A549 (cell line): ENCODE measurements at regions not wholly inside any gene's neighbourhood (a gene's known extent, or its start where the extent isn't known, plus 50 kb on each side); places are given as distances from the start of the nearest gene placed in this dataset.

ENCODE experiments used
- ATAC-seq, 2 experiments: fragments of 200-7000 bp in 1 of 2; fragments of >200 bp in 1 of 2; cut with Nextera tagmentation in 1 of 2; cut with Tn5 transposase in 1 of 2; 3 replicates each; pipeline versions ENCODE4 v1.8.0 to v1.9.1; 2018 to 2020; ENCODE audit warnings: mild to moderate bottlenecking in 1 of 2, moderate library complexity in 1 of 2
- CTCF ChIA-PET: fragments of 300-600 bp; sonication (Branson Sonifier 250); formaldehyde crosslinking; extraction: SDS; loops from one replicate; lab custom pipeline; 2021; ENCODE audit warnings: antibody characterized with exemption, inconsistent platforms; lab: Yijun Ruan, JAX
- POLR2A ChIA-PET: fragments of 350-600 bp; formaldehyde crosslinking; extraction: SDS; loops from one replicate; lab custom pipeline; 2021; ENCODE audit warnings: antibody characterized with exemption, inconsistent platforms; lab: Yijun Ruan, JAX
- DNase-seq, 2 experiments: peaks; one replicate each; pipeline versions ENCODE4 v3.0.0 to v3.0.0-alpha.2; 2011 to 2016; ENCODE audit warnings: low read depth in 1 of 2, low spot score in 1 of 2
- FAIRE-seq: peaks from 2 replicates; lab custom pipeline; 2011; peaks lifted over from hg19 to GRCh38; lab: Jason Lieb, UNC
- H3K27ac ChIP-seq, 2 experiments: fragments of >200 bp; sonication (Bioruptor Twin); formaldehyde crosslinking; 3 replicates each; pipeline ENCODE4 v1.5.1; 2016 to 2017
- H3K4me1 ChIP-seq: fragments of >200 bp; sonication (Bioruptor Twin); formaldehyde crosslinking; 3 replicates; pipeline ENCODE4 v1.6.1; 2016
- H3K4me2 ChIP-seq: fragments of >200 bp; sonication (Bioruptor Twin); formaldehyde crosslinking; 3 replicates; pipeline ENCODE4 v1.6.1; 2016
- H3K4me3 ChIP-seq: fragments of >200 bp; sonication (Bioruptor Twin); formaldehyde crosslinking; 3 replicates; pipeline ENCODE4 v1.5.1; 2016
- H3K9me3 ChIP-seq: fragments of >200 bp; sonication (Bioruptor Twin); formaldehyde crosslinking; 3 replicates; pipeline ENCODE4 v1.6.1; 2016
- CBX2 ChIP-seq: fragments of 200-600 bp; sonication (generic); IDR thresholded peaks from 2 replicates; pipeline ENCODE4 v1.6.1; 2016; ENCODE audit warnings: low read depth, mild to moderate bottlenecking, borderline replicate concordance
- CEBPB ChIP-seq, 2 experiments: fragments of >200 bp in 1 of 2; sonication (Bioruptor Twin) in 1 of 2; formaldehyde crosslinking in 1 of 2; IDR thresholded peaks; 2 replicates each; pipeline ENCODE4 v1.6.1; 2012 to 2016
- CHD4 ChIP-seq: fragments of 200-600 bp; sonication (generic); IDR thresholded peaks from 2 replicates; pipeline ENCODE4 v1.6.1; 2016; ENCODE audit warnings: antibody characterized with exemption, mild to moderate bottlenecking, borderline replicate concordance
- EHF ChIP-seq: fragments of 250-450 bp; sonication (Bioruptor Pico); IDR thresholded peaks from 2 replicates; pipeline ENCODE4 v1.5.0; 2020; ENCODE audit warnings: mild to moderate bottlenecking
- FOSB ChIP-seq: fragments of 250-450 bp; sonication (Bioruptor Pico); IDR thresholded peaks from 2 replicates; pipeline ENCODE4 v1.5.0; 2020; ENCODE audit warnings: mild to moderate bottlenecking, moderate library complexity
- FOXS1 ChIP-seq: fragments of 250-450 bp; sonication (Bioruptor Pico); IDR thresholded peaks from 2 replicates; pipeline ENCODE4 v1.5.0; 2020; ENCODE audit warnings: mild to moderate bottlenecking, moderate library complexity
- HEYL ChIP-seq: fragments of 250-450 bp; sonication (Bioruptor Pico); IDR thresholded peaks from 2 replicates; pipeline ENCODE4 v1.8.0; 2021; ENCODE audit warnings: mild to moderate bottlenecking, moderate library complexity
- HOXB5 ChIP-seq: fragments of 250-450 bp; sonication (Bioruptor Pico); IDR thresholded peaks from 2 replicates; pipeline ENCODE4 v1.5.0; 2020; ENCODE audit warnings: mild to moderate bottlenecking, moderate library complexity
- JUN ChIP-seq, 2 experiments: fragments of >200 bp; sonication (Bioruptor Twin); formaldehyde crosslinking; IDR thresholded peaks; 2 replicates in 1 of 2; 3 replicates in 1 of 2; pipeline ENCODE4 v1.6.1; 2016 to 2017
- KDM1A ChIP-seq: fragments of 200-600 bp; sonication (generic); IDR thresholded peaks from 2 replicates; pipeline ENCODE4 v1.6.1; 2016; ENCODE audit warnings: low read depth, mild to moderate bottlenecking
- MAZ ChIP-seq: fragments of 150-350 bp; IDR thresholded peaks from 2 replicates; pipeline ENCODE4 v1.6.1; 2014; ENCODE audit warnings: antibody characterized with exemption, low read depth, low read length, borderline replicate concordance
- NR3C1 ChIP-seq: fragments of >200 bp; sonication (Bioruptor Twin); formaldehyde crosslinking; IDR thresholded peaks from 3 replicates; pipeline ENCODE4 v1.6.1; 2017
- POLR2AphosphoS2 ChIP-seq: conservative IDR thresholded peaks from 2 replicates; pipeline ENCODE4 v1.6.1; 2012; ENCODE audit warnings: low read length, improper control_type of control experiment, inconsistent platforms
- RAD21 ChIP-seq, 2 experiments: fragments of >200 bp in 1 of 2; sonication (Bioruptor Twin) in 1 of 2; formaldehyde crosslinking in 1 of 2; IDR thresholded peaks in 1 of 2; conservative IDR thresholded peaks in 1 of 2; 2 replicates in 1 of 2; 3 replicates in 1 of 2; pipeline ENCODE4 v1.6.1; 2012 to 2018; ENCODE audit warnings: inconsistent platforms in 1 of 2
- RARB ChIP-seq: fragments of 250-450 bp; sonication (Bioruptor Pico); IDR thresholded peaks from 2 replicates; pipeline ENCODE4 v1.8.0; 2021; ENCODE audit warnings: mild to moderate bottlenecking, moderate library complexity
- RNF2 ChIP-seq: fragments of 200-600 bp; sonication (generic); IDR thresholded peaks from 2 replicates; pipeline ENCODE4 v1.6.1; 2016; ENCODE audit warnings: low read depth, mild to moderate bottlenecking, antibody characterized with exemption, moderate library complexity, borderline replicate concordance
- TFCP2L1 ChIP-seq: fragments of 250-450 bp; sonication (Bioruptor Pico); IDR thresholded peaks from 2 replicates; pipeline ENCODE4 v1.5.0; 2021; ENCODE audit warnings: mild to moderate bottlenecking
- ZC3H11A ChIP-seq: fragments of 450-650 bp; IDR thresholded peaks from 2 replicates; pipeline ENCODE4 v1.6.1; 2014; ENCODE audit warnings: antibody characterized with exemption, mild to moderate bottlenecking
- ZSCAN20 ChIP-seq: fragments of 250-450 bp; sonication (Bioruptor Pico); IDR thresholded peaks from 2 replicates; pipeline ENCODE4 v1.8.0; 2022; ENCODE audit warnings: mild to moderate bottlenecking, moderate library complexity
- WGBS: methylation state at CpG from one replicate; pipeline ENCODE4 v1.1.6; 2017; ENCODE audit errors: missing lambda C conversion rate; 5-methylcytosine and 5-hydroxymethylcytosine counted together
- TF ChIP-seq, protein P1 (sequence below): fragments of >200 bp; sonication (Bioruptor Twin); formaldehyde crosslinking; IDR thresholded peaks from 3 replicates; pipeline ENCODE4 v1.5.1; 2016
- TF ChIP-seq, protein P2 (sequence below): fragments of 150-350 bp; IDR thresholded peaks from 2 replicates; pipeline ENCODE4 v1.6.1; 2014; ENCODE audit warnings: low read depth, mild to moderate bottlenecking, low read length
- TF ChIP-seq, protein P3 (sequence below): IDR thresholded peaks from 2 replicates; pipeline ENCODE4 v1.6.1; 2012
- TF ChIP-seq, protein P4 (sequence below): fragments of >200 bp; sonication (Bioruptor Twin); formaldehyde crosslinking; IDR thresholded peaks from 2 replicates; pipeline ENCODE4 v1.6.1; 2016
- TF ChIP-seq, protein P5 (sequence below): IDR thresholded peaks from 2 replicates; pipeline ENCODE4 v1.6.1; 2012; ENCODE audit warnings: low read depth, borderline replicate concordance

DNA sequence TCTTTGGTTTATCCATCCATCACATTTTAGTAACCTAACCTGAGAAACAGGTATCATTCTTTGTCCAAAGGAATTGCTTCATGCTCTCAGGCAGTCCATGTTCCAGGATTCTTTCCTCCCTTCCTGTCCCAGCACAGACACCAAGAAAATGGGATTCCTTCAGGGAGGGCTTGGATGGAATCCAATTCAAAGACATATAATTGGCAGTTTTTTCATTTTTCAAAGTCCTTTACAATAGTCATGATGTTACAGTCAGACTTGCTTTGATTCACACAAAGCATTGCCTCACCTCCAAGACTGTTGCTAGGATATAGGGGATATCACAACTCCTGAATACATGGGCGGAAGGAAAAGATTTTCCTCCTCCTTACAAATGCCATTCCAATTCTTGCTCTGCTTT lies 241.4 kb upstream of the ACVR2A start (continued):
- TF ChIP-seq, protein P1, sequence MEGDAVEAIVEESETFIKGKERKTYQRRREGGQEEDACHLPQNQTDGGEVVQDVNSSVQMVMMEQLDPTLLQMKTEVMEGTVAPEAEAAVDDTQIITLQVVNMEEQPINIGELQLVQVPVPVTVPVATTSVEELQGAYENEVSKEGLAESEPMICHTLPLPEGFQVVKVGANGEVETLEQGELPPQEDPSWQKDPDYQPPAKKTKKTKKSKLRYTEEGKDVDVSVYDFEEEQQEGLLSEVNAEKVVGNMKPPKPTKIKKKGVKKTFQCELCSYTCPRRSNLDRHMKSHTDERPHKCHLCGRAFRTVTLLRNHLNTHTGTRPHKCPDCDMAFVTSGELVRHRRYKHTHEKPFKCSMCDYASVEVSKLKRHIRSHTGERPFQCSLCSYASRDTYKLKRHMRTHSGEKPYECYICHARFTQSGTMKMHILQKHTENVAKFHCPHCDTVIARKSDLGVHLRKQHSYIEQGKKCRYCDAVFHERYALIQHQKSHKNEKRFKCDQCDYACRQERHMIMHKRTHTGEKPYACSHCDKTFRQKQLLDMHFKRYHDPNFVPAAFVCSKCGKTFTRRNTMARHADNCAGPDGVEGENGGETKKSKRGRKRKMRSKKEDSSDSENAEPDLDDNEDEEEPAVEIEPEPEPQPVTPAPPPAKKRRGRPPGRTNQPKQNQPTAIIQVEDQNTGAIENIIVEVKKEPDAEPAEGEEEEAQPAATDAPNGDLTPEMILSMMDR, result no peak
- no peak for TF ChIP-seq TFCP2L1 (CRISPR knock-in tag)
- no peak for TF ChIP-seq POLR2AphosphoS2
- TF ChIP-seq EHF (CRISPR knock-in tag), result no peak

DNA sequence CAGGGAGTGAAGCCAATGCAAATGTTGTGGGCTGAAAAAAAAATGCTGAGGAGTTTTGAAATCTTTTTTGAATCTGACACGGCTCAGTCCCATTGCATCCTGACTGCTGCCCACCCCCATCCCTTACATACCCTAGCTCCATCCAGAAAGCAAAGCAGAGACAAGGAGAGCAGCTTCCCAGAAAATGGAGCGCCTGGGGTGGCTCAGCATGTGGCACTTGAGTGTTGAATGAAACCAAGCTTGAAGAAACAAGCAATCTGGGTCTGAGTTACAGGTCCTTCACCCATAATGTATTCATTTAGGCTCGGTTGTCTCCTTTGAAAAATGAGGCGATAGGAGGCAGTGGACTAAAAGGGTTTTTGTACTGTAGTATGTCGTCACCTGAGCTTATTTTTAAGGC lies 244.2 kb upstream of the ACVR2A start:
- Histone ChIP-seq H3K4me2 (no peak overlapping the region), H3K27ac (no peak overlapping the region), H3K9me3 (no peaks in the 10 kb centered on the region), H3K4me3 (no peak overlapping the region), H3K4me1 (no peaks in the 10 kb centered on the region)
- ATAC-seq, result no peak
- FAIRE-seq, result no peak
- 3% methylated on average over 5 of the region's 5 CpGs for WGBS
- TF ChIP-seq KDM1A, result no peak
- no peak for TF ChIP-seq JUN (IDR thresholded peaks at IDR 0.05)
- TF ChIP-seq RNF2, result no peak
- TF ChIP-seq CHD4, result no peak
- no peak for TF ChIP-seq RARB (CRISPR knock-in tag)
- no peak for TF ChIP-seq HOXB5 (CRISPR knock-in tag)
- TF ChIP-seq, protein P2, sequence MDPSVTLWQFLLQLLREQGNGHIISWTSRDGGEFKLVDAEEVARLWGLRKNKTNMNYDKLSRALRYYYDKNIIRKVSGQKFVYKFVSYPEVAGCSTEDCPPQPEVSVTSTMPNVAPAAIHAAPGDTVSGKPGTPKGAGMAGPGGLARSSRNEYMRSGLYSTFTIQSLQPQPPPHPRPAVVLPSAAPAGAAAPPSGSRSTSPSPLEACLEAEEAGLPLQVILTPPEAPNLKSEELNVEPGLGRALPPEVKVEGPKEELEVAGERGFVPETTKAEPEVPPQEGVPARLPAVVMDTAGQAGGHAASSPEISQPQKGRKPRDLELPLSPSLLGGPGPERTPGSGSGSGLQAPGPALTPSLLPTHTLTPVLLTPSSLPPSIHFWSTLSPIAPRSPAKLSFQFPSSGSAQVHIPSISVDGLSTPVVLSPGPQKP, result no peak
- TF ChIP-seq FOXS1 (CRISPR knock-in tag), result no peak
- no peak for TF ChIP-seq RAD21 (conservative IDR thresholded peaks at IDR 0.05 in 1 of 2, IDR thresholded peaks at IDR 0.05 in 1 of 2)
- TF ChIP-seq, protein P3, sequence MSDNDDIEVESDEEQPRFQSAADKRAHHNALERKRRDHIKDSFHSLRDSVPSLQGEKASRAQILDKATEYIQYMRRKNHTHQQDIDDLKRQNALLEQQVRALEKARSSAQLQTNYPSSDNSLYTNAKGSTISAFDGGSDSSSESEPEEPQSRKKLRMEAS, result no peak
- TF ChIP-seq, protein P4, sequence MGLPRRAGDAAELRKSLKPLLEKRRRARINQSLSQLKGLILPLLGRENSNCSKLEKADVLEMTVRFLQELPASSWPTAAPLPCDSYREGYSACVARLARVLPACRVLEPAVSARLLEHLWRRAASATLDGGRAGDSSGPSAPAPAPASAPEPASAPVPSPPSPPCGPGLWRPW, result no peak
- TF ChIP-seq ZC3H11A, result no peak
- TF ChIP-seq CEBPB (IDR thresholded peaks at IDR 0.05), result no peak
- TF ChIP-seq, protein P5, sequence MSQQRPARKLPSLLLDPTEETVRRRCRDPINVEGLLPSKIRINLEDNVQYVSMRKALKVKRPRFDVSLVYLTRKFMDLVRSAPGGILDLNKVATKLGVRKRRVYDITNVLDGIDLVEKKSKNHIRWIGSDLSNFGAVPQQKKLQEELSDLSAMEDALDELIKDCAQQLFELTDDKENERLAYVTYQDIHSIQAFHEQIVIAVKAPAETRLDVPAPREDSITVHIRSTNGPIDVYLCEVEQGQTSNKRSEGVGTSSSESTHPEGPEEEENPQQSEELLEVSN, result no peak
- TF ChIP-seq HEYL (CRISPR knock-in tag), result no peak
- no peak for TF ChIP-seq CBX2
- no peak for TF ChIP-seq ZSCAN20 (CRISPR knock-in tag)
- no peak for TF ChIP-seq MAZ
- ChIA-PET POLR2A (no interaction called here), CTCF (no interaction called here)
- no peak for DNase-seq

DNA sequence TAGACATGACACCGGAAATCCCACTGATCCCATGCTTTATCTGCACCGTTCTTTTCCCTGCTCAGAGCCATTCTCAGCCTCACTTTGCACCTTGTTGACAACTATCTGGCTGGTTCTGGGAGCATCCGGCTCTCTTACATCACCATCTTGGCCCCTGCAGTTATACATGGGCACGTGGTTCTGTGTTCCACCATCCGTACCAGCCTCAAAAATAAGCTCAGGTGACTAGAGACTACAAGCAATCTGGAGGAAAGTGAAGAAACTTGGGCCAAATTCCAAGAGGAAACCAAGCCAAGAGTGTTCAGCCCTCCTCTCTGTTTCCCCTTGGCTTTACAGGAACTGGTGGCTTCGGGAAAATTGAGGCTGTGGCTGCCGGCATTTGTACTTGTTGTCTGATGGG lies 244.6 kb upstream of the ACVR2A start:
- H3K27ac ChIP-seq, result no peak overlapping the region
- no peak for ATAC-seq

More for the DNA sequence above, 244.6 kb upstream of the ACVR2A start:
- FAIRE-seq (no peak), DNase-seq (no peak)
- ChIA-PET POLR2A (no interaction called here), CTCF (no interaction called here)
- H3K9me3 ChIP-seq, result no peaks in the 10 kb centered on the region
- no peak overlapping the region for H3K4me2 ChIP-seq
- no peaks in the 10 kb centered on the region for H3K4me1 ChIP-seq
- TF ChIP-seq NR3C1 (no peak), RAD21 (conservative IDR thresholded peaks at IDR 0.05 in 1 of 2, IDR thresholded peaks at IDR 0.05 in 1 of 2) (no peak), MAZ (no peak), FOSB (CRISPR knock-in tag) (no peak), ZSCAN20 (CRISPR knock-in tag) (no peak)
- no peak overlapping the region for H3K4me3 ChIP-seq
- WGBS, result 10% methylated on average over 7 of the region's 7 CpGs
